Adrenal gland (tissue), 2 donors: ENCODE measurements at regions not wholly inside any gene's neighbourhood (a gene's known extent, or its start where the extent isn't known, plus 50 kb on each side); places are given as distances from the start of the nearest gene placed in this dataset.

ENCODE experiments used
- small RNA-seq, 2 donors: library from RNA; depleted of rRNA; stranded (forward); fragments of <200 nt; gene quantifications; one replicate each; pipeline ENCODE3, GENCODE V24; 2016

Small RNA genes in the stretch of these regions (small RNA-seq; reads per million reads assigned to genes)
- gene AL355298.1: 0 reads per million in 2 donors
